ENCODE measurements at regions not wholly inside any gene's neighbourhood (a gene's known extent, or its start where the extent isn't known, plus 50 kb on each side); places are given as distances from the start of the nearest gene placed in this dataset.

GRCh38 chr9:28923351-28923750 is 1350.1 kb upstream of the C9orf72 start:
- TF ChIP-seq, protein P1, sequence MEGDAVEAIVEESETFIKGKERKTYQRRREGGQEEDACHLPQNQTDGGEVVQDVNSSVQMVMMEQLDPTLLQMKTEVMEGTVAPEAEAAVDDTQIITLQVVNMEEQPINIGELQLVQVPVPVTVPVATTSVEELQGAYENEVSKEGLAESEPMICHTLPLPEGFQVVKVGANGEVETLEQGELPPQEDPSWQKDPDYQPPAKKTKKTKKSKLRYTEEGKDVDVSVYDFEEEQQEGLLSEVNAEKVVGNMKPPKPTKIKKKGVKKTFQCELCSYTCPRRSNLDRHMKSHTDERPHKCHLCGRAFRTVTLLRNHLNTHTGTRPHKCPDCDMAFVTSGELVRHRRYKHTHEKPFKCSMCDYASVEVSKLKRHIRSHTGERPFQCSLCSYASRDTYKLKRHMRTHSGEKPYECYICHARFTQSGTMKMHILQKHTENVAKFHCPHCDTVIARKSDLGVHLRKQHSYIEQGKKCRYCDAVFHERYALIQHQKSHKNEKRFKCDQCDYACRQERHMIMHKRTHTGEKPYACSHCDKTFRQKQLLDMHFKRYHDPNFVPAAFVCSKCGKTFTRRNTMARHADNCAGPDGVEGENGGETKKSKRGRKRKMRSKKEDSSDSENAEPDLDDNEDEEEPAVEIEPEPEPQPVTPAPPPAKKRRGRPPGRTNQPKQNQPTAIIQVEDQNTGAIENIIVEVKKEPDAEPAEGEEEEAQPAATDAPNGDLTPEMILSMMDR (IDR thresholded peaks at IDR 0.05) = no peak
- TF ChIP-seq POLR2A (IDR thresholded peaks at IDR 0.05) (no peak), POLR2AphosphoS5 (IDR thresholded peaks at IDR 0.05) (no peak)

Measured in prostate gland (tissue), 2 donors.